ENCODE measurements at regions not wholly inside any gene's neighbourhood (a gene's known extent, or its start where the extent isn't known, plus 50 kb on each side); places are given as distances from the start of the nearest gene placed in this dataset.

DNA sequence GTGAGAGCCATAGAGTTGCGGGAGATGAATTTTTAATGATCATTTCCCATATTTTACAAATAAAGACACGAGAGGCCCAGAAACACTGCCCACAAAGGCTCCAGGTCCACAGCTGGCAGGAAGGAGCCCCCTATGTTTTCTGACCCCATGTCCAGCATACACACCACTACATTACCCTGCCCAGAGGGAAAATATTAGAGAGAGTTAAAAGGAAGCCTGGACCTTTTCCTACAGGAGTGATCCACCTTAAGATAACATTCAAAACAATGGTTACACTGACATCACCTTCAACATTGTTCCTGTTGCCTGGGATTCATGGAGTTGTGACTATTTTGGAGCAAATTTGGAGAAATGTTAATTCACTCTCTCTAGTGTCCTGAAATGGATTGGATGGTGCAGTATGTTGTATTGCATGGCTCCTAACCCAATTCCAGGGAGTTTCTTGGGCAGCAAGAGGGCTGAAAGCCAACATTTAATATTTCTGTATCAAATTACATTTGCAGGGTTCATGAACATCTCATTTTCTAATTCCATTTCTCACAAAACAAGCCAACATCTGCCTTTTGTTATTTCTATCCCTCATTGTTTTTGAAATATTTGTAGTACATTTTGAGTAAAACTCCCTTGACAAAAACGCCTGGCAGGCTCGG, 172.5 kb downstream of the DLEU7 start:
- peaks cover 0 to 5% of the 10 kb centered on the region in 2 donors for H3K4me1 ChIP-seq (ENCODE audit: control insufficient read depth in 2 of 2, insufficient read depth in 2 of 2, low read length in 1 of 2)
- H3K9me3 ChIP-seq (ENCODE audit: control insufficient read depth in 2 of 2, insufficient read depth in 1 of 2, low read depth in 1 of 2, low read length in 1 of 2) = no peaks in the 10 kb centered on the region
- H3K27me3 ChIP-seq (ENCODE audit: control insufficient read depth in 1 of 2, insufficient read depth in 2 of 2, low read length in 2 of 2) = no peaks in the 10 kb centered on the region
- no peak overlapping the region for H3K4me3 ChIP-seq (ENCODE audit: low read depth in 1 of 2, low read length in 2 of 2)
- WGBS, 2 donors = 76 to 82% methylated on average over 4 of the region's 4 CpGs
- H3K36me3 ChIP-seq (ENCODE audit: control insufficient read depth in 2 of 2, insufficient read depth in 2 of 2, low read length in 1 of 2) = no peaks in the 10 kb centered on the region
- no peak overlapping the region for H3K27ac ChIP-seq (ENCODE audit: low read depth in 2 of 2, low read length in 1 of 2)

DNA sequence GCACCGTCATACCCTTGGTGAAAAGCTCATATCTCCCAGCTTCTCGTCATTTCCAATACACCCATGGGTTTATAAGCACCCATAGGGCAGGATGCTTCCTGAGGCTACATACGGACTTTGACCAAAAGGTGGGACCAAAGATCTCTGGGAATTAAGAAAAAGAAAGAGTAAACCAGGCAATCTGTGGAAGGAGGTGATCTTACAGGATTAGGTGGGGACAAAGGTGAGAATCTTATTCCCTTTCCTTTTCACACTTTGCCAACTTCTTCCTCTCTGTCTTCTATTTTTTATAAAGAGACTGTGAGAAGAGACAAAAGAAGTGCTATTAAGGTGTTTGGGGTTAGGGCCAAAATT, 172.0 kb downstream of the DLEU7 start:
- Histone ChIP-seq H3K36me3 (ENCODE audit: control insufficient read depth in 2 of 2, insufficient read depth in 2 of 2, low read length in 1 of 2) (no peaks in the 10 kb centered on the region), H3K9me3 (ENCODE audit: control insufficient read depth in 2 of 2, insufficient read depth in 1 of 2, low read depth in 1 of 2, low read length in 1 of 2) (no peaks in the 10 kb centered on the region), H3K27ac (ENCODE audit: low read depth in 2 of 2, low read length in 1 of 2) (no peak overlapping the region), H3K4me3 (ENCODE audit: low read depth in 1 of 2, low read length in 2 of 2) (no peak overlapping the region), H3K4me1 (ENCODE audit: control insufficient read depth in 2 of 2, insufficient read depth in 2 of 2, low read length in 1 of 2) (peaks cover 0 to 5% of the 10 kb centered on the region in 2 donors), H3K27me3 (ENCODE audit: control insufficient read depth in 1 of 2, insufficient read depth in 2 of 2, low read length in 2 of 2) (no peaks in the 10 kb centered on the region)
- WGBS, 2 donors = 69 to 73% methylated on average over 3 of the region's 3 CpGs

DNA sequence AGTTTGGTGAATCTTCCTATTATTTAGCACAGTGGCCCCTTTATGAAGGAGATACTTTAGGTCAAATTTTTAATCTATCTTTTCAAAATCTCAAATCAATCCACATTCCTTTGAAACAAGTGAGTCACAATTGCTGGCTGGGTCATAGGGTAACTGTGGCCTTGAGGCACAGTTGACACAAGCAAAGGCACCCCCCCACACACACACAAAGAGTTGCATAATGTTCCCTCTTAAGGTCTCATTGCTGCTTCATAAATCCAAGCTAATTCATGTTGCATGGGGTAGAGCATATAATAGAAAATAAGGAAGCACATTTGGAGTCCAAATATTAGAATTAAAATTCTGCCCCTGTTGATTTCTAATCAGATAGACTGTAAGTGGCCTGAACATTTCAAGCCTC, 171.5 kb downstream of the DLEU7 start:
- Histone ChIP-seq H3K4me1 (ENCODE audit: control insufficient read depth in 2 of 2, insufficient read depth in 2 of 2, low read length in 1 of 2) (peaks cover 0 to 6% of the 10 kb centered on the region in 2 donors), H3K27me3 (ENCODE audit: control insufficient read depth in 1 of 2, insufficient read depth in 2 of 2, low read length in 2 of 2) (no peaks in the 10 kb centered on the region), H3K9me3 (ENCODE audit: control insufficient read depth in 2 of 2, insufficient read depth in 1 of 2, low read depth in 1 of 2, low read length in 1 of 2) (no peaks in the 10 kb centered on the region), H3K27ac (ENCODE audit: low read depth in 2 of 2, low read length in 1 of 2) (no peak overlapping the region), H3K4me3 (ENCODE audit: low read depth in 1 of 2, low read length in 2 of 2) (no peak overlapping the region), H3K36me3 (ENCODE audit: control insufficient read depth in 2 of 2, insufficient read depth in 2 of 2, low read length in 1 of 2) (no peaks in the 10 kb centered on the region)

GRCh38 chr13:50675651-50676050, 167.8 kb downstream of the DLEU7 start:
- no peaks in the 10 kb centered on the region for H3K36me3 ChIP-seq (ENCODE audit: control insufficient read depth in 2 of 2, insufficient read depth in 2 of 2, low read length in 1 of 2)
- H3K4me3 ChIP-seq (ENCODE audit: low read depth in 1 of 2, low read length in 2 of 2) = no peak overlapping the region
- peaks cover 0 to 9% of the 10 kb centered on the region in 2 donors for H3K4me1 ChIP-seq (ENCODE audit: control insufficient read depth in 2 of 2, insufficient read depth in 2 of 2, low read length in 1 of 2)
- 83 to 85% methylated on average over 4 of the region's 4 CpGs for WGBS, 2 donors
- H3K27ac ChIP-seq (ENCODE audit: low read depth in 2 of 2, low read length in 1 of 2) = no peak overlapping the region
- H3K27me3 ChIP-seq (ENCODE audit: control insufficient read depth in 1 of 2, insufficient read depth in 2 of 2, low read length in 2 of 2) = no peaks in the 10 kb centered on the region
- H3K9me3 ChIP-seq (ENCODE audit: control insufficient read depth in 2 of 2, insufficient read depth in 1 of 2, low read depth in 1 of 2, low read length in 1 of 2) = no peaks in the 10 kb centered on the region

DNA sequence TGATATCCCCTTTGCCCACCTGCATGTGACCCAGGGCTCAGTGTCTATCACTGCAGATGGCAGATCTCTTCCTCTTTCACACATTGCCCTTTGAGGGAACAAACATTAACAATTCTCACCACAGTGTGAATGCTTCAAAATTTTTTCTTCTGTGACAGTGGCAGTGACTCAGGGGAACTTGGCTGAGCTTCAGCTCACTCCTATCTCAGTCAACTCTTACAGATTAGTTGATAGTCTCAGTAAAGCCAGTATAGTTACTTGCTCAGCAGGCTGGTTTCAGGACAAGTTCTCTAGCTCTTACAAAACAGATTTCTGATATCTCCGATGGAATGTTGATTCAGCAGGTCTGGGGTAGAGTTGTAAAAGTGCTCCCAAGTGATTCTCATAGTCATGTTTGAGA, 166.9 kb downstream of the DLEU7 start:
- 38 to 47% methylated on average over 1 of the region's 1 CpG for WGBS, 2 donors
- Histone ChIP-seq H3K4me1 (ENCODE audit: control insufficient read depth in 2 of 2, insufficient read depth in 2 of 2, low read length in 1 of 2) (peaks cover 0 to 9% of the 10 kb centered on the region in 2 donors), H3K9me3 (ENCODE audit: control insufficient read depth in 2 of 2, insufficient read depth in 1 of 2, low read depth in 1 of 2, low read length in 1 of 2) (no peaks in the 10 kb centered on the region), H3K27ac (ENCODE audit: low read depth in 2 of 2, low read length in 1 of 2) (peak overlapping the region; percentile 51 to 53), H3K4me3 (ENCODE audit: low read depth in 1 of 2, low read length in 2 of 2) (no peak overlapping the region), H3K27me3 (ENCODE audit: control insufficient read depth in 1 of 2, insufficient read depth in 2 of 2, low read length in 2 of 2) (no peaks in the 10 kb centered on the region), H3K36me3 (ENCODE audit: control insufficient read depth in 2 of 2, insufficient read depth in 2 of 2, low read length in 1 of 2) (no peaks in the 10 kb centered on the region)

DNA sequence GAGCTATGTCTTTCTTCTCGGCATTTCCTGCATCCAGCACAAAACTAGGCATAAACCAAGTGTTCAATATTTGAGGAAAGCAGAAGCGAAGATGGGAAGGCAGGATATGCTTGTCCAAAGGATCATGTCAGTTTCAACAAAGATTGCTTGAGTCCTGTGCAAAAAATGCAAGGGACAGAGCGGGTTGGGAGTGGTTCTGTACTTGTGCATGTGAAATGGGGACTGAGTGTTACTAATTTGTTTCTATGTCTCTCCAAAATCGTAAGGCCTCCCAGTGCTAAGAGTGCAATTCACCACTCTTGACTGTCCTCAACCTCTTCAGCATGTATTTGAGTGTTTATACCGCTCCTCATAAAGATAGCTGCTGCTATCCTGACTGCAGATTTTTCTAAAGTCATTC, 166.2 kb downstream of the DLEU7 start:
- 93 to 95% methylated on average over 5 of the region's 5 CpGs for WGBS, 2 donors
- no peak overlapping the region for H3K4me3 ChIP-seq (ENCODE audit: low read depth in 1 of 2, low read length in 2 of 2)
- no peaks in the 10 kb centered on the region for H3K27me3 ChIP-seq (ENCODE audit: control insufficient read depth in 1 of 2, insufficient read depth in 2 of 2, low read length in 2 of 2)
- H3K36me3 ChIP-seq (ENCODE audit: control insufficient read depth in 2 of 2, insufficient read depth in 2 of 2, low read length in 1 of 2) = no peaks in the 10 kb centered on the region
- peak overlapping the region; percentile 22 to 39 for H3K27ac ChIP-seq (ENCODE audit: low read depth in 2 of 2, low read length in 1 of 2)
- H3K9me3 ChIP-seq (ENCODE audit: control insufficient read depth in 2 of 2, insufficient read depth in 1 of 2, low read depth in 1 of 2, low read length in 1 of 2) = no peaks in the 10 kb centered on the region
- H3K4me1 ChIP-seq (ENCODE audit: control insufficient read depth in 2 of 2, insufficient read depth in 2 of 2, low read length in 1 of 2) = peaks cover 0 to 9% of the 10 kb centered on the region in 2 donors

DNA sequence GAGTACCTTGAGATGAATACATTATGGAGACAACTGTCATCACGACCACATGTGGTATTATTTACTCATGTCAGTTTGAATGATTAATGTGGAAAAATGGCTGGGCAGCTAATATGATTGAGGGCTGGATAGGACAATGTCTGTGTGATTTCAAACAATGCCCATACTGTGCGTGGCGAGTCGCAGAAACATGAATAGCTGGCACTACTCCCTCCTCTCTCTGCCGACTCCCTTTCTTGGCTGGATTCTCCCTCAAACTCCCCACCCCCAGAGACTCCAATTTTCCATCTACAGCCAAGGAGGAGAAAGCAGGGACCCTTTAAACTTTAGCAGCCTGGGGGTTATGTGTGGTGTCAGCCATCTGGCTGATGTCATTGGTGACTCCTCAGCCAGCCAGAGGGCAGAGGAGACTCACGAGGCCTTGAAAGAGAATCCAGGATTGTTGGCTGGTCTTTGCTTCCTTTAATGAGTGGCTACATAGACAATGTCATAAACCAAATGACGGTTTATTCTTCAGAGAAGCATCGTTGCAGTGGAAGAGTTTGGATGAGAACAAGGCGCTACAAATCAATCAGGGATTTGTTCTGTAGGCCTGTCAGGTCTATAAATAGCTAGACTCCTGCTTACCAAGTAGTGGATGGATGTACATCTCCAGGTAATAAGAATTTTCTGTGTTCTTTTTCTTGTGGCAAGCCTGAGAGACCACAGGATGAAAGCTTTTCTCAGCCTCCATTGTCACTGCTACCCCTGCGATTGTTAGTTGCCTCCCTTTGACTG, 165.6 kb downstream of the DLEU7 start:
- WGBS, 2 donors = 61 to 66% methylated on average over 10 of the region's 10 CpGs
- peak overlapping the region in 1 of 2 donors; percentile 68 for H3K27ac ChIP-seq (ENCODE audit: low read depth in 2 of 2, low read length in 1 of 2)

GRCh38 chr13:50678464-50679162, 164.9 kb downstream of the DLEU7 start:
- H3K9me3 ChIP-seq (ENCODE audit: control insufficient read depth in 2 of 2, insufficient read depth in 1 of 2, low read depth in 1 of 2, low read length in 1 of 2) = no peaks in the 10 kb centered on the region
- no peaks in the 10 kb centered on the region for H3K27me3 ChIP-seq (ENCODE audit: control insufficient read depth in 1 of 2, insufficient read depth in 2 of 2, low read length in 2 of 2)
- WGBS, 2 donors = 81 to 86% methylated on average over 6 of the region's 6 CpGs
- no peak overlapping the region for H3K4me3 ChIP-seq (ENCODE audit: low read depth in 1 of 2, low read length in 2 of 2)
- H3K4me1 ChIP-seq (ENCODE audit: control insufficient read depth in 2 of 2, insufficient read depth in 2 of 2, low read length in 1 of 2) = peaks cover 0 to 9% of the 10 kb centered on the region in 2 donors
- peak overlapping the region in 1 of 2 donors; percentile 68 for H3K27ac ChIP-seq (ENCODE audit: low read depth in 2 of 2, low read length in 1 of 2)
- H3K36me3 ChIP-seq (ENCODE audit: control insufficient read depth in 2 of 2, insufficient read depth in 2 of 2, low read length in 1 of 2) = no peaks in the 10 kb centered on the region

More for the DNA sequence above, 165.6 kb downstream of the DLEU7 start:
- Histone ChIP-seq H3K36me3 (ENCODE audit: control insufficient read depth in 2 of 2, insufficient read depth in 2 of 2, low read length in 1 of 2) (no peaks in the 10 kb centered on the region), H3K9me3 (ENCODE audit: control insufficient read depth in 2 of 2, insufficient read depth in 1 of 2, low read depth in 1 of 2, low read length in 1 of 2) (no peaks in the 10 kb centered on the region), H3K4me3 (ENCODE audit: low read depth in 1 of 2, low read length in 2 of 2) (no peak overlapping the region), H3K4me1 (ENCODE audit: control insufficient read depth in 2 of 2, insufficient read depth in 2 of 2, low read length in 1 of 2) (peaks cover 0 to 9% of the 10 kb centered on the region in 2 donors), H3K27me3 (ENCODE audit: control insufficient read depth in 1 of 2, insufficient read depth in 2 of 2, low read length in 2 of 2) (no peaks in the 10 kb centered on the region)

- no peaks in the 10 kb centered on the region for H3K27me3 ChIP-seq (ENCODE audit: control insufficient read depth in 1 of 2, insufficient read depth in 2 of 2, low read length in 2 of 2)
- H3K36me3 ChIP-seq (ENCODE audit: control insufficient read depth in 2 of 2, insufficient read depth in 2 of 2, low read length in 1 of 2) = no peaks in the 10 kb centered on the region
- no peak overlapping the region for H3K27ac ChIP-seq (ENCODE audit: low read depth in 2 of 2, low read length in 1 of 2)
- H3K9me3 ChIP-seq (ENCODE audit: control insufficient read depth in 2 of 2, insufficient read depth in 1 of 2, low read depth in 1 of 2, low read length in 1 of 2) = no peaks in the 10 kb centered on the region
- H3K4me3 ChIP-seq (ENCODE audit: low read depth in 1 of 2, low read length in 2 of 2) = no peak overlapping the region
- peaks cover 0 to 9% of the 10 kb centered on the region in 2 donors for H3K4me1 ChIP-seq (ENCODE audit: control insufficient read depth in 2 of 2, insufficient read depth in 2 of 2, low read length in 1 of 2)
Observed at GRCh38 chr13:50679321-50679720, 164.2 kb downstream of the DLEU7 start.
